GM23338 (cell line): ENCODE measurements at regions not wholly inside any gene's neighbourhood (a gene's known extent, or its start where the extent isn't known, plus 50 kb on each side); places are given as distances from the start of the nearest gene placed in this dataset.

Experiments
- ATAC-seq: fragments of 200-7000 bp; cut with Tn5 transposase; 3 replicates; pipeline ENCODE4 v1.9.1; 2020
- DNase-seq: peaks from one replicate; pipeline ENCODE4 v3.0.0-alpha.2; 2015; ENCODE audit warnings: low spot score
- H2AFZ ChIP-seq: fragments of 200-600 bp; sonication (generic); 2 replicates; pipeline ENCODE4 v1.8.0; 2016; ENCODE audit warnings: antibody characterized with exemption, mild to moderate bottlenecking, moderate library complexity
- H3F3A ChIP-seq: fragments of 200-600 bp; sonication (generic); replicated peaks from 2 replicates; pipeline ENCODE4 v1.8.0; 2017; ENCODE audit warnings: antibody characterized with exemption, mixed run types, low read depth
- H3K27ac ChIP-seq: fragments of 200-600 bp; sonication (generic); 2 replicates; pipeline ENCODE4 v1.6.1; 2016; ENCODE audit warnings: low read depth
- H3K27me3 ChIP-seq: fragments of 200-600 bp; sonication (generic); 2 replicates; pipeline ENCODE4 v1.8.0; 2016; ENCODE audit warnings: mild to moderate bottlenecking, mixed run types, moderate library complexity; ENCODE audit not compliant: insufficient read depth
- H3K36me3 ChIP-seq: fragments of 200-600 bp; sonication (generic); 2 replicates; pipeline ENCODE4 v1.8.0; 2016; ENCODE audit warnings: mild to moderate bottlenecking; ENCODE audit not compliant: insufficient read depth
- H3K4me1 ChIP-seq: fragments of 200-600 bp; sonication (generic); 2 replicates; pipeline ENCODE4 v1.8.0; 2016; ENCODE audit warnings: mild to moderate bottlenecking, moderate library complexity; ENCODE audit not compliant: insufficient read depth
- H3K4me2 ChIP-seq: fragments of 200-600 bp; sonication (generic); 2 replicates; pipeline ENCODE4 v1.7.1; 2017; ENCODE audit warnings: mixed run types
- H3K4me3 ChIP-seq: fragments of 200-600 bp; sonication (generic); 2 replicates; pipeline ENCODE4 v1.6.1; 2016; ENCODE audit warnings: mixed run types
- H3K79me2 ChIP-seq: fragments of 200-600 bp; sonication (generic); replicated peaks from 2 replicates; pipeline ENCODE4 v1.8.0; 2017; ENCODE audit warnings: mild to moderate bottlenecking; ENCODE audit not compliant: insufficient read depth
- H3K9me2 ChIP-seq: fragments of 200-600 bp; sonication (generic); 2 replicates; pipeline ENCODE4 v1.8.0; 2017; ENCODE audit not compliant: insufficient read depth
- H4K20me1 ChIP-seq: fragments of 200-600 bp; sonication (generic); replicated peaks from 2 replicates; pipeline ENCODE4 v1.8.0; 2017; ENCODE audit warnings: mild to moderate bottlenecking; ENCODE audit not compliant: insufficient read depth
- H3K27ac Mint-ChIP-seq: 2 replicates; pipeline ENCODE4 v1.8.0; 2020; ENCODE audit warnings: inconsistent platforms, mild to moderate bottlenecking, moderate library complexity, mixed read lengths
- H3K27me3 Mint-ChIP-seq: 3 replicates; pipeline ENCODE4 v1.8.0; 2022; ENCODE audit warnings: low read depth, mild to moderate bottlenecking, moderate library complexity, mixed read lengths, inconsistent platforms; ENCODE audit not compliant: insufficient read depth, poor library complexity
- H3K36me3 Mint-ChIP-seq: 3 replicates; pipeline ENCODE4 v1.8.0; 2021; ENCODE audit warnings: low read depth, mild to moderate bottlenecking, inconsistent platforms, moderate library complexity, mixed read lengths
- H3K4me1 Mint-ChIP-seq: 3 replicates; pipeline ENCODE4 v1.8.0; 2020; ENCODE audit warnings: mild to moderate bottlenecking, inconsistent platforms, mixed read lengths
- H3K4me3 Mint-ChIP-seq: 3 replicates; pipeline ENCODE4 v1.8.0; 2021; ENCODE audit warnings: moderate library complexity, mild to moderate bottlenecking, inconsistent platforms, mixed read lengths
- H3K9me3 Mint-ChIP-seq: 3 replicates; pipeline ENCODE4 v1.8.0; 2020; ENCODE audit warnings: moderate library complexity, mild to moderate bottlenecking, inconsistent platforms, mixed read lengths
- JUNB ChIP-seq: IDR thresholded peaks from one replicate; pipeline ENCODE4 v1.6.1; 2016; ENCODE audit warnings: antibody characterized with exemption; ENCODE audit not compliant: unreplicated experiment
- REST ChIP-seq: IDR thresholded peaks from one replicate; pipeline ENCODE4 v1.6.1; 2018; ENCODE audit warnings: antibody characterized with exemption; ENCODE audit not compliant: unreplicated experiment
- ZNF114 ChIP-seq: fragments of 250-450 bp; sonication (Bioruptor Pico); IDR thresholded peaks from 2 replicates; pipeline ENCODE4 v1.5.0; 2020; ENCODE audit warnings: mild to moderate bottlenecking, moderate library complexity
- ZNF331 ChIP-seq: fragments of 250-450 bp; sonication (Bioruptor Pico); IDR thresholded peaks from 2 replicates; pipeline ENCODE4 v1.5.0; 2020; ENCODE audit warnings: low read depth, mild to moderate bottlenecking, moderate library complexity
- ZNF462 ChIP-seq: fragments of 250-450 bp; sonication (Bioruptor Pico); IDR thresholded peaks from 2 replicates; pipeline ENCODE4 v1.5.0; 2020; ENCODE audit warnings: mild to moderate bottlenecking, moderate library complexity

- no peak for ATAC-seq
- TF ChIP-seq ZNF331: no peak
- no peak for TF ChIP-seq JUNB
- TF ChIP-seq ZNF114 (CRISPR knock-in tag): no peak
Measured at GRCh38 chr1:29825941-29826415, 589.7 kb downstream of the PTPRU start.

GRCh38 chr1:29825274-29825940 is 589.1 kb downstream of the PTPRU start:
- TF ChIP-seq ZNF114 (CRISPR knock-in tag) (no peak), ZNF462 (CRISPR knock-in tag) (no peak), REST (no peak), JUNB (no peak)
- DNase-seq (no peak), ATAC-seq (no peak)
- peaks cover 3% of the 10 kb centered on the region for H3K27me3 Mint-ChIP-seq
- H3K4me1 Mint-ChIP-seq: peaks cover 4% of the 10 kb centered on the region
- Histone ChIP-seq H3K4me2 (no peak overlapping the region), H3K4me1 (no peaks in the 10 kb centered on the region), H4K20me1 (no peaks in the 10 kb centered on the region), H2AFZ (no peak overlapping the region), H3K9me2 (peaks cover 4% of the 10 kb centered on the region; the same call in 1 of the 2 replicates), H3K4me3 (no peak overlapping the region), H3K27me3 (no peaks in the 10 kb centered on the region), H3K36me3 (no peaks in the 10 kb centered on the region), H3F3A (0 out of 2 replicates have a peak, but pooled peaks cover 3% of the 10 kb centered on the region), H3K79me2 (no peaks in the 10 kb centered on the region), H3K27ac (no peak overlapping the region)
- no peak overlapping the region for H3K4me3 Mint-ChIP-seq
- H3K27ac Mint-ChIP-seq: no peak overlapping the region
- H3K9me3 Mint-ChIP-seq: no peaks in the 10 kb centered on the region
- no peaks in the 10 kb centered on the region for H3K36me3 Mint-ChIP-seq

More at GRCh38 chr1:29825941-29826415, 589.7 kb downstream of the PTPRU start:
- no peaks in the 10 kb centered on the region for H3K27me3 ChIP-seq
- H4K20me1 ChIP-seq: no peaks in the 10 kb centered on the region
- DNase-seq: no peak
- no peak overlapping the region for H3K4me2 ChIP-seq
- H3K27ac ChIP-seq: no peak overlapping the region
- Mint-ChIP-seq H3K4me1 (peaks cover 4% of the 10 kb centered on the region), H3K4me3 (no peak overlapping the region), H3K27ac (no peak overlapping the region), H3K36me3 (no peaks in the 10 kb centered on the region), H3K27me3 (peaks cover 3% of the 10 kb centered on the region), H3K9me3 (no peaks in the 10 kb centered on the region)
- H3K4me1 ChIP-seq: no peaks in the 10 kb centered on the region
- H3K4me3 ChIP-seq: no peak overlapping the region
- 0 out of 2 replicates have a peak, but pooled peaks cover 3% of the 10 kb centered on the region for H3F3A ChIP-seq
- H3K36me3 ChIP-seq: no peaks in the 10 kb centered on the region
- no peaks in the 10 kb centered on the region for H3K79me2 ChIP-seq
- peaks cover 4% of the 10 kb centered on the region; the same call in 1 of the 2 replicates for H3K9me2 ChIP-seq
- H2AFZ ChIP-seq: no peak overlapping the region
